GM21717 (cell line): ENCODE measurements at regions not wholly inside any gene's neighbourhood (a gene's known extent, or its start where the extent isn't known, plus 50 kb on each side); places are given as distances from the start of the nearest gene placed in this dataset.
"Not testable (repeated sequence)": the region's sequence is repeated elsewhere in the genome, so short reads cannot be mapped to it uniquely, and the experiment has no call there.

ENCODE experiments used
- ATAC-seq: cut with Tn5 transposase; IDR thresholded peaks from one replicate; pipeline ENCODE4 v1.9.1; 2021; ENCODE audit warnings: mild to moderate bottlenecking, moderate library complexity; ENCODE audit not compliant: unreplicated experiment

DNA sequence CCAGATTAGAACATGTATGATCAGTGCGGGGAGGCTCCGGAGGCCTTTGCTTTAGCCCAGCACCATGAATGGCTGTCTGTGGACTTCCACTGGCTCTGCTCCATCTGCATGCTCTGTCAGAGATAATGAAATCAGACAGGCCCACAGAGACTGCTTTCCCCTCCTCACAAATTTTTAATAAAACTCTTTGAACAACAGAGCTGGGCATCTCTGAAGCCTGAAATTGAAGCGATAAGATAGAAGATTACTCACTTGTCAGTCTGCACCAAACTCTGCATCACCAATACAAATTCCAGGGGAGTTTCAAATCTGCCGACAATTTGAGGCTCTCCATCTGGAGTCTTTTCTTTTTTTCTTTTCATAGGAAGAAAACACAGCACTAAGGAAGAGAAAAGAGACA lies 110.0 kb downstream of the DYRK2 start:
- ATAC-seq = no peak

DNA sequence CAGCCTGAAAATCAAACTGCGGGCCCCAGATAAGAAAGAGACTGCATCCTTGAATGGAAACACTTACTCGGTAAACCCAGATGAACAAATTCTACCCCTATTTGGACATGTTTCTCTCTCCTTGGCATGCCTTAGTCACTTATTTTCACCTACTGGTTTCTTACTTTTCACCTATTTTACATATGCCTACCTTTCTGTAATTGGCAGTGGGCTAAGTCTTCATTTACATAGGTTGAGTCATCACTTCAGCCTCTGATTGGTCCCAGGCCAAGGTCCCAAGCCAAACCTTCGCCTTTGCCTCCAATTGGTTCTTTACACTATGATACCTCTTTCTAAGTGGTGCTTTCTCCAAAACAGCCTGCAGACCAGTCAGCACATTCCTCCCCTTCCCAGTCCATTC lies 111.3 kb downstream of the DYRK2 start:
- ATAC-seq = no peak

DNA sequence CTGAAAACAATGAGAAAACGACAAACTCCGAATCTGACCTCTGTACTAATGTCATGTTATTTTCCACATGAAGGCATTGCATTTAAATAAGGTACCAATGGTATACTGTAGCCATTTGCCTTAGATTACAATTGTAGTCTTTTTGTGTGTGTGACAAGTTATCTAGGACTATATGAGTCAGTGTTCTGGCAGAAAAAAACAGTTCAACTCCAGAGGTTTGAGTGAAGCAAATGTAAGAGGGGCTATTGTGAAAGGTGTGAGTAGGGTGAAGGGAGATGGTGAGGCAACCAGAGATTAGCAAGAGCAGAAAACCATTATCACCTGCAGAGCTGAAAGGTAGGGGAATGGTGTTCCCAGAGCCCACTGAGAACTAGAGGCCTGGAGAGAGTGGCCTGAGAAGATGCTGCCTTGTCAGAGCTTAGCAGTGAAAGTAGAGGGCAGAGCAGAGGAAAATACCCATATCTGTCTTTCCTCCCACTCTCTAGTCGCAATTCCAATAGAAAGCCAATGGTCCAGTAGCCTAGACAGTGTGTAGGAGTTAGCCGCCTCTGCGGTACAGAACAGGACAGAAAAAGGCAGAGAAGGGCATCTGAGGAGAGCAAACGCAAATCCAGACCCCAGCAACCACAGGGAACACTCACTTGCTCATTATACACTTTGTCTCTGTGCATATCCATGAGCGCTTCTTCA lies 112.2 kb downstream of the DYRK2 start:
- ATAC-seq = no peak

DNA sequence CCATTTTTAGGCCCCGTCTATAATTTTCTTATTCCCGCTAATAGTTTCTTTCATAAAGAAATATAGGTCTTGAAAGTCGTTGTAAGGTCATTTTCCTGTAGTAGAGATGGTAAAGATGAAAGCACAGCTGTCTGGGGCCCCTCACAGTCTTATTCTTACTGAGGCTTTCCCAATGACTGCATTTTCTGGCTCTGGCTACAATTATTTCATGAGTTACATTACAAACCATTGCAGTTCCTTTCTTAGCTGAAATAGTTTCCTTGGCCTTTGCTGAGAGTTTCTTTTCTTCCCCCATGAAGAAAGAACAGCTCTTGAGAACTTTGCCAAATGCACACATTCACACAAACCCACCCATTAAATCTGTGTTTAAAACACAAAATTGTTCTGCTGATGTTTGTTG lies 113.0 kb downstream of the DYRK2 start:
- no peak for ATAC-seq

DNA sequence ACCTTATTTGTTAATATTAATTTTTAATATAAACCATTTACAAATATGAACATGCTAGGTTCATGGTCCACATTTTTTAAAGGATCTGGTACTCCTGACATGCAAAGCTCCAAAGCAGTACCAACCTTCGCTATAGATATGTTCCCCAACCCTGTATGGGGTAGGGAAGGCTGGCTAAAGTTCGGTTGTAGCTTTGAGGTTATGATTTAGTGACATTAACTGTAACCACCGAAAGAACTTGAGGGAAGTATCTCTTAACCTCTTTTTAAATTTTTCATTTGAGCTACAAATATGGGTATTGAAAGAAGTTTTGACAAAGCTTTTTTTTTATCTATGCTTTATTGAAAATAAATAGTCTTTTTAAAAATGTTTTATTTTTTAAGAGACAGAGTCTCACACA lies 115.5 kb downstream of the DYRK2 start:
- no peak for ATAC-seq

DNA sequence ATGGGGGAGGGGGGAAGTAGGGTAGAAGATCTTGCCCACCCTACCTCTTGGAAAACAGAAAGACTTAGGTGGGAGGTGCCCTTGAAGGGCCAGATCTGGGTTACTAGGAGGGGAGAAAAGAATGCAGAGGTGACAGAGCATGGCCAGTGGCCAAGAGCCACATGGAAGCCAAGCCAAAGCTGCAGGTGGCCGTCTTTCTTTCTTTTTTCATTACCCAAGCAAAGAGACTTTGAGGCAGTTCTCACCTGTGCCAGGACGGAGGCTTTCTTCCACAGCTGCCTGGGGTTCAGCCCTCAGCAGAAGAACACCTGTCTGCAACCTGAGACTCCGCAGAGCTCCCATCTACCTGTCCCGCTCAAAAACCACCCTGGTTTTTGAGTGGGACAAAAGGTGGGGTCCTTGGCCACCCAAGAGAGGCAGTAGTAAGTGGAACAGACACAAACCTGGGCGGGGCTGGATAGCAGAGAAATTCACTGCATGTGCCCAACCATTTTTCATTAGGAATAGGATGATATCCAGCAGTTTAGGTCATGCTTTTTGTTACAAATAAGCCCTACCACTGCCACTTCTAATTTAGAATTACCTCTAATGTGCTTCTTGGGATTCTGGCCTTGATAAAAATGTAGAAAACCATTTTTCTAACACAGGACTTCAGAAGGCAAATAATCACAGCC lies 116.5 kb downstream of the DYRK2 start:
- ATAC-seq = no peak

DNA sequence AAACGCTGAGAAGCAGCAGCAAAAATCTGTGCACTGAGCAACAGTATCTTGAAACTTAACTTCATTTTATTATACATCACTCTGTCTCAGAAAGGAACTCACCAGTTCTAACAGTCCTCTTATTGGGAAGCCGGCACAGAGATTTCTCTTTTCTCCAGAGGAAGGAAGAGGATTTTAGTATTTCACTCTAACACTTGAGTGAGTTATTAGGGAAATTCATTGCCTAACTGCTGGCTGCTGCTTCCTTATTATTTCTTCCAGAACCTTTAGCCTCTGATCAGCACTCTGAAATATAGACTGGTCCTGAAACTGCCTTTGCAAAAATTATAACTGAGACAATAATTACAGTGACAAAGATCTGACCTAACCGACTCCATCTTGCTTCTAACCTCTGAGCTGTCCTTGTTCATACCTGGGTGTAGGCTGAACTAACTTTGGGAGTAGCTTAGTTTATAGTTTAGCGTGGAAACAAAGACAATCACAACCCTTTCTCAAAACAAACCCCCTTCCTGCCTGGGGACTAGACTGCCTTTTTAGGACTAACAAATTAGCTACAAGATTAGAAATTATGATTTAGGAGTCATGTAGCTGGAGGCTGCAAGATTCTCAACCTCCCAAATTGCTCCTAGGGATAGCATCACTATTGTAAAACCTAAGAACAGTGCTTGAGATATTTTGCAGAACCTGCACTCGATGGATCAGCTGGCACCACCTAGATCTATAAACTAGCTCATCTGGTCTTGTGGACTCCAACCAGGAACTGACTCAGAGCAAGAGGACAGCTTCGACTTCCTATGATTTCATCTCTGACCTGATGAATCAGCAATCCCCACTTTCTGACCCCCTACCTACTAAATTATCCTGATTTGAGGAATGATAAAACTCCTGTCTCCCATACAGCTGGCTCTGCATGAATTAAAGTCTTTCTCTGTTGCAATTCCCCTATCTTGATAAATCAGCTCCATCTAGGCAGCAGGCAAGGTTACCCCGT lies 117.5 kb downstream of the DYRK2 start:
- ATAC-seq = no peak

DNA sequence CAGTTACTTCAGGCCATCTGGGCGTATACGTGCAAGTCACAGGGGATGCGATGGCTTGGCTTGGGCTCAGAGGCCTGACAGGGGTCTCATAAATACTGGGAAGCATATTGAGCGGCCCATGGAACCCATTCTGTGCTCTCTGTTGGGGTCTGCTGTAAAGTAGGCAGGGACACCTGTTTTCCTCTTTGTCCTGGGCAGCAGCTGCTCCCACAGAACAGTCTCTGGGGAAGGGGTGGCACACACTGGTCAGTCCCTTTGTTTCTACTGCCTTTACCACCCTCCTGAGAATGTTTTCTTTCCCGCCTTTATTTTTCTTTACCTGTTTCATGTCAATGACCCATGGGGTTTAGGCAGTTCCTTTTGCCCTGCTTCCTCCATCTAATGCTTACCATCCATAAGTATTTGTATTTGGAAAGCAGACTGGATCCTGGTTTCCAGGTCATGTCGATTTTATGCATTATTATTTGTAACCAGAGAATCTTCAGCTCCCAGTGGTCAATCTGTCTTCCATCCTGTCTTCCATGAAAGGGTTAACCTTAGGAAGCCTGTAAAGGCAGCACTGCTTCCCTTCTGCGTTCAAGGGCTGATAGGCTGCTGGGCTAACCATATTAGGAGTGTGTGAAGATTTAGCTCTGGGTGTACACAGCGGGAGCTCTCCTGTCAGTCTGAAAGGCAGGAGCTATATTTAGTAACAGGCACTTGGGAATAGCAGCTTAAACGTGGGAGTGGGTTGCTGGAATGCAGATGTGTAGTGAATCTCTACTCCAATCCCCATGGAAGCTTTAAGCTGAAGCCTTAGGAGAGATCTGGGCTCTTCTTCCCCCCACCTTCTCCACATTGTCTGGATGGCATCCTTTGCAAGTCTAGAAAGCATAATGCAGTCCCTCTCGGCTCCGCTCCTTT lies 124.0 kb downstream of the DYRK2 start:
- no peak for ATAC-seq

DNA sequence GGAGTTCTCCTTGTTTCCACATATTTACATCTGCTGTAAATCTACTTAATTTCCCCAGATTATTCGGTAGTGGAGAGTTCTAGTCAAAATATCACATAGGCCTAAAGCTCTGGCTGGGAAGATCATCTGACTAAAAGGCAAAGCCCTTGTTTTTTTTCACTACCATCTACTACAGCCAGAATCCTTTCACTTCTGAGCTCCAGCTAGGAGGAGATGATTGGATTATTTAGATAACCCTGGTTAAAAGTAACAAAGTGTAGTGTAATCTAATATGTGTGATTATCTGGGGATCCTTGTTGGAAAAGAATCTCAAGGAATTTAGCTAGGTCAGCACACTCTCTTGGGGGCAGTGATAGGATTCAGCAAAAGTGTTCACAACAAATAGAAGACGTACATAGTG lies 125.4 kb downstream of the DYRK2 start:
- ATAC-seq = no peak

DNA sequence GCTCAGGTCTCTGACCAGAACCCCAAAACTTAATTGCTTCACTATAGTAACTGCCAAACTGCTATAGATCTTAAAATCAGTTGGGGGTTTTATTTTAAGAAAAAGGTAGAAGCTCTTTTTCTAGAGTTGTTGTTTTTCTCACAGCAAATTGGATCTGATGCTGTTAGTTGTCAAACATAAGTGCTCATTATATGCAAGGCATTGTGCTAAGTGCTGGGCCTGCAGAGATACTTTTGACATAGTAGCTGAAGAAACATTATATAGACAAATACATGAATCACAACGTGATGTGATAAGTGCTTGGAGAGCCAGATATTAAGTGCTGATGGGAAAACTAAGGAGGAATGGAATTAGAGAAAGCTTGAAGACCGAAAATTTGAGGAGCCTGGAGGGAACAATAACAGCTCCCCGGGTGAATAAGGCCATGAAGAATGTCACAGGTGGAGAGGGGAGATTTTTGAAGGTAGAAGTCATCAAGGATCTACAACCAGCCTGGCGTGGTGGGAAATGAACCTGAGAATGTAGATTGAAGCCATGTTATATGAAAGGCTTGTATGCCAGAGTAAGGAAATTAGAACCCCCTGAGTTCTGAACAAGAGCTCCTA lies 126.5 kb downstream of the DYRK2 start:
- no peak for ATAC-seq

DNA sequence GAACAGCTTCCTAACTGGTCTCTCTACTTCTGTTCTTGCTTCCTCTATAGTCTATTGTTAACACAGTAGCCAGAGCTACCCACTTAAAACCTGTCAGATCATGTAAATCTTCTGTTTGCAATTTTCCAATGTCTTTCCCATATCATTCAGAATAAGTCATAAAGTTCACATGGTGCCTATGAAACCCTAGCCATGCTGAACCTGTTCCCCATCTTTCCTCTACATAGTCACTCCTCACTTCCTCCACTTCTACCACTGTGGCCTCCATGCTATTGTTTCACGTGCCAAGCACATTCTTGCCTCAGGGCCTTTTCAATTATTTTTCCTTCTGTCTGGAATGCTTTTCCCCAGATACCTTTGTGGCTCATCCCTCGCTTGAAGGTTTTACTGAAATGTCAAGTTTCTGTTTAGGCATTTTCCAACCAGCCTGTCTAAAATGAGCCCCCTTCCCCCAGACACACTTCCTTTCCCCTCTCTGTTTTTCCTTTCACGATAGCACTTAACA lies 132.1 kb downstream of the DYRK2 start:
- no peak for ATAC-seq

DNA sequence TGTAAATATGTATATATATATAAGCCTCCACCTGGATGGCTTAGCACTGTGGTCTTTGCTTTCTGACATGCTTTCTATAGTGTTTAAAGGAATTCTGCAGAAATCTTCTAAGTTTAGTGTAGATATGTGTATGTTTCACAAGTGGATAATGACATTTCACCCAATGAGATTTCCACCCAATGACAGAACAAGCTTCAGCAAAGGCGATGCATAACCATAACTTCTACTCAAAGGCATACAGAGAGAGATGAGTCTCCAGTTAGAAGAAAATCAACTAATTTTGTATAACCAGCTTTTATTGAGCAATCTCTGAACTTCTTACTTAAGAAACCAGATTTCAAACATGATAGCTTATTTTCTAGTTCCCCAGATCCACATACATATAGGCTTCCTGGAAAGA lies 134.0 kb downstream of the DYRK2 start:
- no peak for ATAC-seq

DNA sequence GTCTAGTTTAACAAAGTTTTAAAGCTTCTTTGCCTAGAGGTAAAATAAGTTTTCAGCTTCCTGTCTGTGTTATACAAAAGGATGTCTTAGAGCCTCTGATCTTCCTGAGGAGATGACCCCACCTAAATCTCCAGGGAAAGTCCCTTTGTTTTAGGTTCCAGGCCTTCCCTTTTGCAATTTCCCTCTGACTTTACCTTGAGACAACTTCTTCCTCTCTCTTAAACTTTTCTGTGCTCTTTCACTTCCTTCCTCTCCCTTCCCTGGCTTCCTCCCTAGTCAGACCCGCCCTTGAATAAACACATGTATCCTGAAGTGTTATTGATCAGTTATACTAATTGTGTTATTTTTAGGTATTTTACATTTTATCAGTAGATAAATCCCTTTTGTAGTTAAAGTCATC lies 134.8 kb downstream of the DYRK2 start:
- no peak for ATAC-seq

DNA sequence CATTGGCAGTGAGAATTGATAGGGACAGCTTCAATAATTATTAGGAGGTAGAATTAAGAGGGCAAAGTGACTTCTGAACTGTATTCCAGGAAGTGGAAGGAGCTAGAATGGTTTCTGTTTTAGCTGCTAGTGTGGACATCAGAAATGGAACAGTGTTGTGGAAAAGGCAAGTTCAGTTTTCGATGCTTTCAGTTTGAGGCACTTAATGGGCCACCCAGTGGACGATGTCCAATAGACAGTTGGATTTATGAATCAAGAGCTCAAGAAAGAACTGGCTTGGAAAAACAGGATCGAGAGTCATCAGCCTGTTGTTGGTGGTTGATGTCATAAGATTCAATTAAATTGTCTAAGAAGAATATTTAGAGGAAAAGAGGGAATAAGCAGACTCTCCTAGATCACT lies 136.3 kb downstream of the DYRK2 start:
- no peak for ATAC-seq

DNA sequence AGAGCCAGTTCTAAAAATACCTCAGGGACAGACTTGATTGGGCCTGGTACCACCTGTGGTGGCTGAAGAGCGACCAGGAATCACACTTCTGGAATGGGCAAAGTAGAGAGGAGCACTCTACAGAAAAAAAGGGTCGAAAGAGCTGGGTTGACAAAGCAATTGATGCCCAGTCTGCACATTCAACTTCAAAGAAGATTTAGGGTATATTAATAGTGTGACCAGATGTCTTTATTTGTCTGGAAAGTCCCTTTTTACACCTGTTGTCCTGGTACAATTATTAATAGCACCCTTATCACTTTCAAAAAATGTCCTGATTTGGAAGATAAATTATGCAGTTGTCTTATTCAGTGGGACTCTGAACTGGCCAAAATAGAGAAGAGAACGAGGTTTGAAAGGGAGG lies 137.5 kb downstream of the DYRK2 start:
- ATAC-seq = no peak

DNA sequence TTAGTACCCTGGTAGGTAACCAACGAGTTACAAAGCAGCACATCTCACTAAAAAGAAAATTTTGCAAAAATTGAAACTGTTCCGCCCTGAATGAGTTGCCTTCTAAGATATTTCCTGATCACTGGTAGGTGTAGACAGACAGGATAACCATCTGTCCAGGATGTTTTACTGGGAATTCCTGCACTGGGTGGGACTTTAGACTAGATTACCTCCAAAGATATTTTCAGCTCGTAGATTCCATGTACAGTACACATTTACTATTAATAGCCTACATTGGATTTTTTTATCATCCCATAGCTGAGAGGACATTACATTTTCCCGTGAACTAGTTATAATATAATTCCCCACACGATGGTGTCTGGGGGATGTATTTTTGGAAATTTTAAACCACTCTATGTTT lies 139.6 kb downstream of the DYRK2 start:
- no peak for ATAC-seq

DNA sequence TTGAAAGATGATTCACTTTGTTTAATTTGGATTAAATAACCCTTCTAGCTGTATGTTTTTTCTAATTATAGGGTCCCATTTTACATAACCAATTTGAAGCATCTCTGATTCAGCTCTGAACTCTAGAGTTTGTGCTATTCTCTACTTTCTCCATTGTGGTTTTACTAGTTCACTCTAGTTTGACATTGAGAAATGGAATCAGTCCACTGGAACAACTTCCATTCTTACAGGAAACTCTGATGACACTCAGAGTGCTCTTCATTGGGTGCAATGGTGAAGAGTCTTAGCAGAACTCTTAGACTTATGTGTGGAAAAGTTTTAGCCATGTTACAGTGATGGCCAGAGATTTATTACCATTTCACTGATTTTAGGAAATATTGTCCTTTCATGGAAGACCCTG lies 140.7 kb downstream of the DYRK2 start:
- ATAC-seq = no peak

DNA sequence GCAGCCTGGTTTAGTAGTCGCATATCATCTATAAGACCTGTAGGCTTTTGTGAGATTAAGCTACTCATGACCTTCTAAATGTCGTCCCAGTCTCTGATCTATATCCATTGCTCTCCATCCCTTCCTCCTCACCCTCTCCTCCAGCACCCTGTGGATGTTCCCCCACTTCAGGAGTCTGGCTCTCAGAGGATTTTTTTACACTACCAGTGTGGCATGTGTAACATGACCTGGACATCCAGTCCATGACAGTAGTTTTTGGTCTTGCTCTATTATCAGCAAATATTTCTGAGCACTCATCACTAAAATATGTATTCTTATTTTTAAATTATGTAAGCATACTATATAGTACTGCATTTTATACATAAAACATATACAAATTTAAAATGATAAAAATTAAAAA lies 142.1 kb downstream of the DYRK2 start:
- no peak for ATAC-seq

DNA sequence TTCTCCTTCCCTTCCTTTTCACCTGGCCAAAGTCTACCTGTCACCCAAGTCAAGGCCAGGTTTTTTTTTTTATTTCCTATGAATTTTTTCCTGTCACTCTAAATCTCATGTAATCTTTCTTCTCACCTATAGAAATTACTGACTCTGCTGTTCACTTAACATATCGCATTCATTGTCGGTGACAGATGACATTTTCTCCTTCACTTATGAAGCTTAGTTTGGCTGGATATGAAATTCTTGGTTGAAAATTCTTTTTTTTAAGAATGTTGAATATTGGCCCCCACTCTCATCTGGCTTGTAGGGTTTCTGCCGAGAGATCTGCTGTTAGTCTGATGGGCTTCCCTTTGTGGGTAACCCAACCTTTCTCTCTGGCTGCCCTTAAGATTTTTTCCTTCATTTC lies 142.8 kb downstream of the DYRK2 start:
- not testable (repeated sequence) for ATAC-seq

DNA sequence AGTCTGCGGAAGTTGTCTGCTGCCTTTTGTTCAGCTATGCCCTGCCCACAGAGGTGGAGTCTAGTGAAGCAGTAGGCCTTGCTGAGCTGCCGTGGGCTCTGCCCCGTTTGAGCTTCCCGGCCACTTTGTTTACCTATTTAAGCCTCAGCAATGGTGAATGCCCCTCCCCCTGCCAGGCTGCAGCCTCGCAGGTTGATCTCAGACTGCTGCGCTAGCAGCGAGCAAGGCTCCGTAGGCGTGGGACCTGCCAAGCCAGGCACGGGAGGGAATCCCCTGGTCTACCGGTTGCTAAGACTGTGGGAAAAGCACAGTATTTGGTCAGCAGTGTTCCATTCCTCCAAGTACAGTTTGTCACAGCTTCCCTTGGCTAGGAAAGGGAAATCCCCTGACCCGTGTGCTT lies 143.6 kb downstream of the DYRK2 start:
- no peak for ATAC-seq
